Body of pancreas (tissue), 4 donors: ENCODE measurements at regions not wholly inside any gene's neighbourhood (a gene's known extent, or its start where the extent isn't known, plus 50 kb on each side); places are given as distances from the start of the nearest gene placed in this dataset.

ENCODE experiments used
- ATAC-seq: fragments of 150-250 bp; one replicate; pipeline ENCODE4 v1.9.1; 2016
- DNase-seq, 4 donors: peaks; one replicate each; pipeline ENCODE4 v3.0.0-alpha.2; 2019
- H3K27ac ChIP-seq, 4 donors: fragments of 200-600 bp; sonication (generic); 1 replicate in 3 of 4; 2 replicates in 1 of 4; pipeline versions ENCODE4 v1.5.1 to v1.6.1; 2016 to 2019; ENCODE audit warnings: mild to moderate bottlenecking in 1 of 4, mixed read lengths in 1 of 4, moderate library complexity in 1 of 4
- H3K27me3 ChIP-seq, 2 donors: fragments of 200-600 bp; sonication (generic); one replicate each; pipeline ENCODE4 v1.6.0; 2016; ENCODE audit warnings: mild to moderate bottlenecking in 1 of 2
- H3K36me3 ChIP-seq, 2 donors: fragments of 200-600 bp; sonication (generic); replicated peaks in 1 of 2; 2 replicates each; pipeline ENCODE4 v1.5.1; 2016; ENCODE audit warnings: low read depth in 2 of 2; ENCODE audit not compliant: insufficient read depth in 1 of 2
- H3K4me1 ChIP-seq: fragments of 200-600 bp; sonication (generic); one replicate; pipeline ENCODE4 v1.6.0; 2016
- H3K4me3 ChIP-seq, 2 donors: fragments of 200-600 bp; sonication (generic); 1 replicate in 1 of 2; 2 replicates in 1 of 2; pipeline ENCODE4 v1.5.1; 2016 to 2019
- H3K9me3 ChIP-seq, 3 donors: fragments of 200-600 bp; sonication (generic); 1 replicate in 2 of 3; 2 replicates in 1 of 3; pipeline ENCODE4 v1.5.1; 2016
- POLR2A ChIP-seq, 3 donors: fragments of 450-650 bp; IDR thresholded peaks; one replicate each; pipeline ENCODE4 v1.6.1; 2016; ENCODE audit warnings: antibody characterized with exemption in 3 of 3, mild to moderate bottlenecking in 2 of 3
- WGBS, 2 donors: methylation state at CpG; one replicate each; pipeline ENCODE4 v1.1.5; 2017; 5-methylcytosine and 5-hydroxymethylcytosine counted together
- intact Hi-C: fragments of 100-400 bp; cut with DNase I; formaldehyde crosslinking; loops from one replicate; pipeline ENCODE4 v1.15.1; 2023
- TF ChIP-seq, protein P1 (sequence below), 7 experiments: fragments of 450-650 bp in 4 of 7; fragments of 200-600 bp in 3 of 7; sonication (generic) in 3 of 7; IDR thresholded peaks; one replicate each; pipeline ENCODE4 v1.5.1; 2016 to 2019; ENCODE audit warnings: antibody characterized with exemption in 7 of 7

DNA sequence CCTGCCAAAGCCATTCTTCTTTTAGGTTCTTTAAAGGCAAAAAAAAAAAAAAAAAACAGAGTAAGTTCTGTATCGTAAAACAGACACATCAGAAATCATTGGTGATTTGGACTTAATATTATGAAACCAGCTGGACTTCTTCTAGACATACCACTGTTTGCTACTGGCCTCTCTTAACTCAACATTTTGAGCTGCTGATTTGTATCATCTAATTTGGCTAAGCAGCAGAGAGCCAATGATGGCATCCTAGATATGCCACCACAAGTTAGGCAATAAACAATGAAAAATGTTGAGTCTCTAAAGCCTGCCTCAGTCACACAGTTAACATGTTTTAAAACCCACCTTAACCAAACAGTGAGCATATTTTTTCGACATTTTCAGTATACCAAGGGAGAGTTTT, 1034.3 kb upstream of the NXPH2 start:
- no peaks in the 10 kb centered on the region for H3K27me3 ChIP-seq
- DNase-seq (no peak), ATAC-seq (no peak)
- TF ChIP-seq POLR2A (IDR thresholded peaks at IDR 0.05), result no peak
- TF ChIP-seq, protein P1, sequence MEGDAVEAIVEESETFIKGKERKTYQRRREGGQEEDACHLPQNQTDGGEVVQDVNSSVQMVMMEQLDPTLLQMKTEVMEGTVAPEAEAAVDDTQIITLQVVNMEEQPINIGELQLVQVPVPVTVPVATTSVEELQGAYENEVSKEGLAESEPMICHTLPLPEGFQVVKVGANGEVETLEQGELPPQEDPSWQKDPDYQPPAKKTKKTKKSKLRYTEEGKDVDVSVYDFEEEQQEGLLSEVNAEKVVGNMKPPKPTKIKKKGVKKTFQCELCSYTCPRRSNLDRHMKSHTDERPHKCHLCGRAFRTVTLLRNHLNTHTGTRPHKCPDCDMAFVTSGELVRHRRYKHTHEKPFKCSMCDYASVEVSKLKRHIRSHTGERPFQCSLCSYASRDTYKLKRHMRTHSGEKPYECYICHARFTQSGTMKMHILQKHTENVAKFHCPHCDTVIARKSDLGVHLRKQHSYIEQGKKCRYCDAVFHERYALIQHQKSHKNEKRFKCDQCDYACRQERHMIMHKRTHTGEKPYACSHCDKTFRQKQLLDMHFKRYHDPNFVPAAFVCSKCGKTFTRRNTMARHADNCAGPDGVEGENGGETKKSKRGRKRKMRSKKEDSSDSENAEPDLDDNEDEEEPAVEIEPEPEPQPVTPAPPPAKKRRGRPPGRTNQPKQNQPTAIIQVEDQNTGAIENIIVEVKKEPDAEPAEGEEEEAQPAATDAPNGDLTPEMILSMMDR (IDR thresholded peaks at IDR 0.05), result no peak
- 51 to 54% methylated on average over 2 of the region's 2 CpGs for WGBS, 2 donors
- H3K4me3 ChIP-seq, result no peak overlapping the region
- intact Hi-C loops, result no loop called here
- H3K9me3 ChIP-seq, result no peaks in the 10 kb centered on the region
- no peak overlapping the region for H3K27ac ChIP-seq
- H3K4me1 ChIP-seq, result no peaks in the 10 kb centered on the region
- H3K36me3 ChIP-seq, result no peaks in the 10 kb centered on the region

DNA sequence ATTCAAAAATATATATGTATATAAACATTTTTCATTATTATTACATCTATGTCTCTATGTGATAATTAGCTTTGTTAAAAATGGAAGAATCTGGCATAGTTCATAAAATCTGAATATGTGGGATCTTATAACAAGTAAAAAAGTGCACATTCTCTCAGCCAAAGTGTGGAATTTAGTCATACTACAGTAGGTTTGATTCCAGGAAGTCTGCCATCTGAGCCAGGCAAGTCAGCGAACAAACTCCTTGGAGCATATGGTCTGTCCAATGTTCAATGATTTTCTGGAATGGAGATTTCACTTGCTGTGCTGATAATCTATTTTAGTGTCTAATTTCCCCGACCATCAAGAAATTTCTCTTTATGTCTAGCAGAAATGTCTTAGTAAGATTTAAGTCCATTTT, 1033.2 kb upstream of the NXPH2 start:
- Histone ChIP-seq H3K36me3 (no peaks in the 10 kb centered on the region), H3K4me3 (no peak overlapping the region), H3K9me3 (no peaks in the 10 kb centered on the region), H3K27ac (no peak overlapping the region), H3K27me3 (no peaks in the 10 kb centered on the region), H3K4me1 (no peaks in the 10 kb centered on the region)
- ATAC-seq (no peak), DNase-seq (no peak)
- TF ChIP-seq, protein P1 (IDR thresholded peaks at IDR 0.05), result no peak
- no peak for TF ChIP-seq POLR2A (IDR thresholded peaks at IDR 0.05)
- intact Hi-C loops, result no loop called here
- 57 to 79% methylated on average over 2 of the region's 2 CpGs for WGBS, 2 donors

DNA sequence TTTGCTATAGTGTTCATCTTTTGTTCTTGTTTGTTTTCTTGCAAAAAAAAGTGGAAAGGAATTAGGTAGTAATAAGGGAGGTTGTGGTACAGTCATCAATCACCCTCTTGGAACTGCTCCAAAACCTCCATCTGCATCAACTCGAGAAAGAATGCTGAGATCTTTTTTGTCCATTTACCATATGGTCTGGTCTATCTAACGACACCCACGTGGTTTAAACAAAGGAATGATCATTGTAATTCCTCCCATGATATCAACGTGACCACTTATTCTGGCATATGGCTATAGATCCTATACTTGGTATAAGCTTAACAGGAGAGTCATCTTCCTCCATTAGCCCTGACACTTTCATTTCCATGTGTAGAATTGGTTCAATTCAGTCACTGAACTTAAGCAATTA, 1025.3 kb upstream of the NXPH2 start:
- Histone ChIP-seq H3K4me1 (no peaks in the 10 kb centered on the region), H3K9me3 (no peaks in the 10 kb centered on the region), H3K4me3 (no peak overlapping the region), H3K36me3 (no peaks in the 10 kb centered on the region), H3K27me3 (no peaks in the 10 kb centered on the region), H3K27ac (no peak overlapping the region)
- ATAC-seq (no peak), DNase-seq (no peak)
- WGBS, 2 donors, result 33 to 40% methylated on average over 4 of the region's 4 CpGs
- TF ChIP-seq, protein P1 (IDR thresholded peaks at IDR 0.05), result no peak
- no peak for TF ChIP-seq POLR2A (IDR thresholded peaks at IDR 0.05)
- intact Hi-C loops, result no loop called here

DNA sequence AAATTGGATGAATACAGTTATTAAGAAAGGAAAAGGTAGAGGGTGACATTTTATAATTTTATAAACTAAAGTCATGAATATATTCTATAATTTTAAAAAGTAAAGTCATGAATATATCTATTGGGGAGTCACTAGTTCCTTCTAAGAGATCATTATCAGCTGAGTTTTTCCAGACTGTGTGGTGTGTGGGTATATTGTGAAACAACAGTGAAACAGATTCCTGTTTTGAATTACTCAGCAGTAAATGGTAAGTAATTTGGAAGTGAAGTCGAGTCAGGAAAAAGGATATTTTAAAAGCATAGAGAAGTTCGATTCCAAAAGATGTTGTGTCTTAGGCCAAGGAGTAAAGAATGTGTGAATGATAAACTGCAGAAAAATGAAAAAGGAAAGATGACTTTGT, 1018.2 kb upstream of the NXPH2 start:
- TF ChIP-seq POLR2A (IDR thresholded peaks at IDR 0.05), result no peak
- TF ChIP-seq, protein P1 (IDR thresholded peaks at IDR 0.05), result no peak
- Histone ChIP-seq H3K4me3 (no peak overlapping the region), H3K27me3 (no peaks in the 10 kb centered on the region), H3K27ac (no peak overlapping the region), H3K4me1 (no peaks in the 10 kb centered on the region), H3K9me3 (no peaks in the 10 kb centered on the region), H3K36me3 (no peaks in the 10 kb centered on the region)
- 35 to 41% methylated on average over 2 of the region's 2 CpGs for WGBS, 2 donors
- intact Hi-C loops, result no loop called here
- DNase-seq, result no peak
- no peak for ATAC-seq

DNA sequence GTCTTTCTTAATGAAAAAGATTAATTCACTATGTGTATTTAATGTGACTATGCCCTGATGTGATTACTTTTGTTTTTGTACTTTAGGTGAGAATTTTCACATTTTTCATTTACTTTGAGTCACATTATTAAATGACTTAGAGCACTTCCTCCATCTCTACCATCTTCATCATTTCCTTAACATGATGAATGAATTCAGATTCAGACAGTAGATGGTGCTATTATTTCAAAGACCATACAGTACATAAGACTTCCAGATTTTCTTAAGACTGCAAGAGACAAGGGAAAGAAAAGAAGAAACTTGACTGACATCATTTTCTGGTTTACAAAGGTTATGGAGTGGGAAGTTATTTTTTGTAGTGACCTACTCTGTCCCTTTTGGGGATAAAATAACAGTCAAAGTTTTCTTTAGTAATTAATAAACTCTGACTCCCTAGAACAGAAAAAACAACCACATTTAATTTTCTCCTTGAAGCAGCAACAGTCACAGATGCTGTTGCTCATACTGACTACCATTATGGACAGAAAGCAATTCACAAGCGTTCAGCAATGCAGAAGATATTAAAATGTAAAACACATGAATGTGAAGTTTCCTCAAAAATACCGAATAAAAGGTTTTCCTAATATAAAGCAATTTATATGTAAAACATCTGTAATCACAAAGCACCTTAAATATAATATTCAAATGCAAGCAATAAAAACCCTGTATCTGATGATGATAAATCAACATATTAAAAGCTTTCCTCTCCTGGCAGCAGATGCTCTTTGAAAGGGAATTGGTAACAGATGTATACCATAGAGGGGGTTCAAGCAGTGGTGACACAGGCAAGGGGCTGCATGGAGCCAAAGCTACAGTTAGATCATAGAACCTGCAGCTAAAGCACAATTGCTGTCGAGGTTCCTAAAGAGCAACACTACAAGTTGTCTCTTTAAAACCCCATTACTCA, 1010.9 kb upstream of the NXPH2 start:
- Histone ChIP-seq H3K4me1 (no peaks in the 10 kb centered on the region), H3K4me3 (no peak overlapping the region), H3K36me3 (no peaks in the 10 kb centered on the region), H3K27ac (no peak overlapping the region), H3K27me3 (no peaks in the 10 kb centered on the region), H3K9me3 (no peaks in the 10 kb centered on the region)
- DNase-seq (no peak), ATAC-seq (no peak)
- intact Hi-C loops, result no loop called here
- TF ChIP-seq, protein P1 (IDR thresholded peaks at IDR 0.05), result peak in 5 of 7 experiments; percentile 7 to 34 (median 25)
- TF ChIP-seq POLR2A (IDR thresholded peaks at IDR 0.05), result no peak
- WGBS, 2 donors, result 34 to 37% methylated on average over 3 of the region's 3 CpGs
